Nephron progenitor cell (in vitro differentiated cells): ENCODE measurements at regions not wholly inside any gene's neighbourhood (a gene's known extent, or its start where the extent isn't known, plus 50 kb on each side); places are given as distances from the start of the nearest gene placed in this dataset.
"Not testable (repeated sequence)": the region's sequence is repeated elsewhere in the genome, so short reads cannot be mapped to it uniquely, and the experiment has no call there.

Experiments
- DNase-seq: peaks from one replicate; pipeline ENCODE4 v3.0.0; 2021
- H3K27ac Mint-ChIP-seq: 2 replicates; pipeline ENCODE4 v1.8.0; 2021; ENCODE audit warnings: mild to moderate bottlenecking, moderate library complexity, mixed read lengths
- H3K27me3 Mint-ChIP-seq: 2 replicates; pipeline ENCODE4 v1.8.0; 2021; ENCODE audit warnings: mild to moderate bottlenecking, low read depth, mixed read lengths; ENCODE audit not compliant: poor library complexity
- H3K36me3 Mint-ChIP-seq: 2 replicates; pipeline ENCODE4 v1.8.0; 2021; ENCODE audit warnings: low read depth, mixed read lengths
- H3K4me1 Mint-ChIP-seq: 2 replicates; pipeline ENCODE4 v1.8.0; 2021; ENCODE audit warnings: mixed read lengths
- H3K4me3 Mint-ChIP-seq: 2 replicates; pipeline ENCODE4 v1.8.0; 2021; ENCODE audit warnings: mild to moderate bottlenecking, moderate library complexity, mixed read lengths
- H3K9me3 Mint-ChIP-seq: 2 replicates; pipeline ENCODE4 v1.8.0; 2021; ENCODE audit warnings: mild to moderate bottlenecking, moderate library complexity, mixed read lengths
- TF ChIP-seq, protein P1 (sequence below): fragments of 200-600 bp; sonication (generic); IDR thresholded peaks from 2 replicates; pipeline ENCODE4 v1.5.0; 2021; ENCODE audit warnings: antibody characterized with exemption

GRCh38 chr10:4229106-4229505 lies 444.1 kb upstream of the KLF6 start:
- Mint-ChIP-seq H3K27ac (no peak overlapping the region), H3K36me3 (no peaks in the 10 kb centered on the region)

GRCh38 chr10:4227586-4227985 lies 442.6 kb upstream of the KLF6 start:
- H3K36me3 Mint-ChIP-seq, result no peaks in the 10 kb centered on the region

More at GRCh38 chr10:4229106-4229505, 444.1 kb upstream of the KLF6 start:
- Mint-ChIP-seq H3K4me1 (no peaks in the 10 kb centered on the region), H3K4me3 (no peak overlapping the region), H3K9me3 (peaks cover 22% of the 10 kb centered on the region), H3K27me3 (peaks cover 4% of the 10 kb centered on the region)
- DNase-seq, result no peak
- TF ChIP-seq, protein P1, sequence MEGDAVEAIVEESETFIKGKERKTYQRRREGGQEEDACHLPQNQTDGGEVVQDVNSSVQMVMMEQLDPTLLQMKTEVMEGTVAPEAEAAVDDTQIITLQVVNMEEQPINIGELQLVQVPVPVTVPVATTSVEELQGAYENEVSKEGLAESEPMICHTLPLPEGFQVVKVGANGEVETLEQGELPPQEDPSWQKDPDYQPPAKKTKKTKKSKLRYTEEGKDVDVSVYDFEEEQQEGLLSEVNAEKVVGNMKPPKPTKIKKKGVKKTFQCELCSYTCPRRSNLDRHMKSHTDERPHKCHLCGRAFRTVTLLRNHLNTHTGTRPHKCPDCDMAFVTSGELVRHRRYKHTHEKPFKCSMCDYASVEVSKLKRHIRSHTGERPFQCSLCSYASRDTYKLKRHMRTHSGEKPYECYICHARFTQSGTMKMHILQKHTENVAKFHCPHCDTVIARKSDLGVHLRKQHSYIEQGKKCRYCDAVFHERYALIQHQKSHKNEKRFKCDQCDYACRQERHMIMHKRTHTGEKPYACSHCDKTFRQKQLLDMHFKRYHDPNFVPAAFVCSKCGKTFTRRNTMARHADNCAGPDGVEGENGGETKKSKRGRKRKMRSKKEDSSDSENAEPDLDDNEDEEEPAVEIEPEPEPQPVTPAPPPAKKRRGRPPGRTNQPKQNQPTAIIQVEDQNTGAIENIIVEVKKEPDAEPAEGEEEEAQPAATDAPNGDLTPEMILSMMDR, result no peak

GRCh38 chr10:4226941-4227540 lies 442.0 kb upstream of the KLF6 start:
- no peak for DNase-seq
- Mint-ChIP-seq H3K27me3 (peaks cover 4% of the 10 kb centered on the region), H3K27ac (no peak overlapping the region), H3K36me3 (no peaks in the 10 kb centered on the region), H3K9me3 (peaks cover 7% of the 10 kb centered on the region), H3K4me1 (no peaks in the 10 kb centered on the region), H3K4me3 (no peak overlapping the region)
- TF ChIP-seq, protein P1, result no peak

More at GRCh38 chr10:4227586-4227985, 442.6 kb upstream of the KLF6 start:
- Mint-ChIP-seq H3K4me1 (no peaks in the 10 kb centered on the region), H3K27me3 (peaks cover 4% of the 10 kb centered on the region), H3K4me3 (no peak overlapping the region), H3K27ac (no peak overlapping the region), H3K9me3 (peaks cover 13% of the 10 kb centered on the region)
- TF ChIP-seq, protein P1, result no peak
- no peak for DNase-seq

DNA sequence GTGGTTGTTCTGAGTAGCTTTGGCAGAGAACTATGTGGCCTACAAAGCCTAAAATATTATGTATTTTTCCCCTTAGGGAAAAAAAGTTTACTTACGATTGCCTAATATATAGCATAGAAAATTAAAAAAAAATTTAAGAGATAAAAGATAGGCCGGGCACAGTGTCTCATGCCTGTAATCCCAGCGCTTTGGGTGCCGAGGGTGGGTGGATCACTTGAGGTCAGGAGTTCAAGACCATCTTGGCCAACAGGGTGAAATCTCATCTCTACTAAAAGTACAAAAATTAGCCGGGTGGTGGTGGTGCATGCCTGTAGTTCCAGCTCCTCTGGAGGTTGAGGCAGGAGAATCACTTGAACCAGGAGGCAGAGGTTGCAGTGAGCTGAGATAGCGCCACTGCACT lies 439.2 kb upstream of the KLF6 start:
- no peak for DNase-seq
- Mint-ChIP-seq H3K36me3 (no peaks in the 10 kb centered on the region), H3K9me3 (no peaks in the 10 kb centered on the region), H3K4me1 (no peaks in the 10 kb centered on the region), H3K27me3 (peaks cover 4% of the 10 kb centered on the region), H3K4me3 (no peak overlapping the region), H3K27ac (no peak overlapping the region)
- TF ChIP-seq, protein P1, result no peak

DNA sequence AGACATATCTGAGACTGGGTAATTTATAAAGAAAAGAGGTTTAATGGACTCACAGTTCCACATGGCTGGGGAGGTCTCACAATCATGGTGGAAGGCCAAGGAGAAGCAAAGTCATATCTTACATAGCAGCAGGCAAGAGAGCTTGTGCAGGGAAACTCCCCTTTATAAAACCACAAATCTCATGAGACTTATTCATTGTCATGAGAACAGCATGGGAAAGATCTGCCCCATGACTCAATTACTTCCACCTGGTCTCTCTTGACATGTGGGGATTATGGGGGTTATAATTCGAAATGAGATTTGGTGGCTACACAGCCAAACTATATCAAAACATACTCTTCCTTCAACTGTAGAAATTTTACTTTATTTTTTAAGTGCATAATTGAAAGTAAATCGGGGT lies 436.3 kb upstream of the KLF6 start:
- not testable (repeated sequence) for DNase-seq, H3K27ac Mint-ChIP-seq, H3K4me1 Mint-ChIP-seq, H3K9me3 Mint-ChIP-seq, H3K27me3 Mint-ChIP-seq, H3K4me3 Mint-ChIP-seq, H3K36me3 Mint-ChIP-seq

GRCh38 chr10:4219901-4220300 lies 434.9 kb upstream of the KLF6 start:
- Mint-ChIP-seq H3K27me3 (peaks cover 2% of the 10 kb centered on the region), H3K27ac (no peak overlapping the region), H3K4me1 (no peaks in the 10 kb centered on the region), H3K4me3 (no peak overlapping the region), H3K9me3 (no peaks in the 10 kb centered on the region), H3K36me3 (no peaks in the 10 kb centered on the region)
- no peak for DNase-seq
- TF ChIP-seq, protein P1, result no peak
